GM13977 (cell line): ENCODE measurements at regions not wholly inside any gene's neighbourhood (a gene's known extent, or its start where the extent isn't known, plus 50 kb on each side); places are given as distances from the start of the nearest gene placed in this dataset.
"Not testable (repeated sequence)": the region's sequence is repeated elsewhere in the genome, so short reads cannot be mapped to it uniquely, and the experiment has no call there.

Experiments
- DNase-seq: peaks from one replicate; pipeline ENCODE4 v3.0.0; 2012; ENCODE audit warnings: low spot score
- in situ Hi-C: fragments of 300-500 bp; cut with MboI; formaldehyde crosslinking; loops from one replicate; pipeline ENCODE4 v1.12.0; 2022; ENCODE audit warnings: low sequenced_read_pairs, low pct_unique_long_range_greater_than_20kb, mixed read lengths, inconsistent platforms; ENCODE audit not compliant: unreplicated experiment
- TF ChIP-seq, protein P1 (sequence below): IDR thresholded peaks from 2 replicates; pipeline ENCODE4 v1.5.1; 2012; ENCODE audit warnings: mild to moderate bottlenecking, control low read depth; ENCODE audit not compliant: insufficient read depth; ENCODE audit errors: extremely low read depth, missing control alignments

DNA sequence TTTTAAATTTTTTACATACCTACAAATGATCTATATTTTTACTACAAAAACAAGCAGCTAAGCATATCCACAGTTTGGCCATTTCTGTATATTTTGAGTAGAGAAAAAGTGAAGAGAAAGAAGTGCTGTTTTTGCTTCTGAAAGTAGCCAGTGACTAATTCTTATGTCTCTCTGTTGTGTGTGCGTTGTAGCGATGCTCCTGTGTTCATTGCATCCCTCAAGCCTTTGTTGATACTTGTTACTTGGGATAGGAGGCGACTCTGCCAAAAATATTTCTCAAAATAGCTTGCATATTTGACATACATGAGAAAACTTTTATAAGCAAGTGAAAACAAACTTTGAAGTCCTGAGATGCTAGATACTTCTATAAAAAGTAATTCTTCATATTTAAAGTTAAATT is 714.1 kb downstream of the FSCB start:
- TF ChIP-seq, protein P1, sequence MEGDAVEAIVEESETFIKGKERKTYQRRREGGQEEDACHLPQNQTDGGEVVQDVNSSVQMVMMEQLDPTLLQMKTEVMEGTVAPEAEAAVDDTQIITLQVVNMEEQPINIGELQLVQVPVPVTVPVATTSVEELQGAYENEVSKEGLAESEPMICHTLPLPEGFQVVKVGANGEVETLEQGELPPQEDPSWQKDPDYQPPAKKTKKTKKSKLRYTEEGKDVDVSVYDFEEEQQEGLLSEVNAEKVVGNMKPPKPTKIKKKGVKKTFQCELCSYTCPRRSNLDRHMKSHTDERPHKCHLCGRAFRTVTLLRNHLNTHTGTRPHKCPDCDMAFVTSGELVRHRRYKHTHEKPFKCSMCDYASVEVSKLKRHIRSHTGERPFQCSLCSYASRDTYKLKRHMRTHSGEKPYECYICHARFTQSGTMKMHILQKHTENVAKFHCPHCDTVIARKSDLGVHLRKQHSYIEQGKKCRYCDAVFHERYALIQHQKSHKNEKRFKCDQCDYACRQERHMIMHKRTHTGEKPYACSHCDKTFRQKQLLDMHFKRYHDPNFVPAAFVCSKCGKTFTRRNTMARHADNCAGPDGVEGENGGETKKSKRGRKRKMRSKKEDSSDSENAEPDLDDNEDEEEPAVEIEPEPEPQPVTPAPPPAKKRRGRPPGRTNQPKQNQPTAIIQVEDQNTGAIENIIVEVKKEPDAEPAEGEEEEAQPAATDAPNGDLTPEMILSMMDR, result no peak
- no peak for DNase-seq
- in situ Hi-C loops, result no loop called here

DNA sequence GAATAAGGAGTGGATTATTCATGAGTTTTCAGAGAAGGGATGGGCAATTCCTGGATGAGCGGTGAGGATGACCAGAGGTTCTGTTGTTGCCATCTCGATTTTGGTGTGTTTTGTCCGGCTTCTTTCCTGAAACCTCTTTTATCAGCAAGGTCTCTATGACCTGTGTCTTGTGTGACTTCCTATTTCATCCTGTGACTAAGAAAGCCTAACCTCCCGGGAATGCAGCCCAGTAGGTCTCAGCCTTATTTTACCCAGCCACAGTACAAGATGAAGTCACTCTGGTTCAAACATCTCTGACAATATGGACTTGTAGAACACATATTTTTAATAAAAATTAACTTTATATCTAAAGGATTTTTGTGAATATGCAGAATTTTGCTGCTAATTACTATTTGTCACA is 716.4 kb downstream of the FSCB start:
- in situ Hi-C loops, result no loop called here
- TF ChIP-seq, protein P1, result no peak
- no peak for DNase-seq

DNA sequence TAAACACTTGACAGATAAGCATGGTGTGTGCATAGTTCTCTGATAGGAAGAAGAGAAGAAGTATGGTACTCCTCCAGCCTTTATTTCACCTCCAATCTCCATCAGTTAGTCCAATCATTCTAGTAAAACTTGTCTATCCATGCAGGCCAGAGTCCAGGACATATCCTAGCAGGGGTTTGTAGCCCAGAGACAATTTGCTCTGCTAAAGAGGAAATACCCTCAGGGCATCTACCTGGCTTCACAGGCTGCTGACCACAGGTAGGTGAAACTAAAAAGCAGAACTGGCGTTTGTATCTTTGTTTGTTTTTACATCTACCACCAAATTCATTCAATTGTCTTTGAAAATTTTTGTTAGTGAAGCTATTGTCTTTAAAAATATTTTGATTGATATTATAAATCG is 717.6 kb downstream of the FSCB start:
- in situ Hi-C loops, result no loop called here
- DNase-seq, result no peak
- TF ChIP-seq, protein P1, result no peak

DNA sequence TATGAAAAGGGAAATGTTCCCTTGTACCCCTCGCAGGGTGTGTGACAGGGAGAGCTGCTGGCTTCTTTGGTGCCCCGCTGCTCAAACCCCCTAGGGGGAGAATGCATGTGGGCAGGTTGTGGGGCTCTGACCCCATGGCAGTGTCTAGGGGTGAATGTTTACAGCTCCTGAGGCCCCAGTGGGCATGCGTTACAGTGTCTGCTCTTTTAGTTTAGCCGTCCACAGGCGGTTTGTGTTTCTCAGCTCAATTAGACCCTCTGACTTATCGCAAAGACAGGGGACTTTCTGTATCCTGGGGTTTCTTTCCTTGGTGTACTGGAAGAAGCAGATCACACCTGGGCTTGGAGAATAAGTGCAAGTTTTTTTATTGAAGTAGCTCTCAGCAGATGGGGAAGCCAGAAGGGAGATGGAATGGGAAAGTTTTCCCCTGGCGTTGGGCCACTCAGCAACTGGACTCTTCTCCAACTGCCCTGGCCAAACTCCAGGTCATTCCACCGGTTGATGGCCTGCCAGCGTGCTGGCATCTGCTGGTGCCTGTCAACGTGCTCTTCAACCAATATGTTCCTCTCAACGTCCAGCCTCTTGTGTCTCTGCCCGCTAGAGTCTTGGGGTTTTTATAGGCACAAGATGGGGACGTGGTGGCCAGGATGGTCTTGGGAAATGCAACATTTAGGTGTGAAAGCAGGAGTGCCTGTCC is 720.9 kb downstream of the FSCB start:
- DNase-seq, result no peak
- in situ Hi-C loops, result no loop called here
- TF ChIP-seq, protein P1, result no peak

DNA sequence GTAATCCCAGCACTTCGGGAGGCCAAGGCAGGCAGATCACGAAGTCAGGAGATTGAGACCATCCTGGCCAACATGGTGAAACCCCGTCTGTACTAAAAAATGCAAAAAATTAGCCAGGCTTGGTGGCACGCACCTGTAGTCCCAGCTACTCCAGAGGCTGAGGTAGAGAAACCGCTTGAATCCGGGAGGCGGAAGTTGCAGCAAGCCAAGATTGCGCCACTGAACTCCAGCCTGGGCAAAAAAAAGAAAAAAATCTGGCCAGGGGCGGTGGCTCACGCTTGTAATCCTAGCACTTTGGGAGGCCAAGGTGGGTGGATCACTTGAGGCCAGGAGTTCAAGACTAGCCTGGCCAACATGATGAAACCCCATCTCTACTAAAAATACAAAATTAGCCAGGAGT is 722.7 kb downstream of the FSCB start:
- DNase-seq, in situ Hi-C loops: not testable (repeated sequence)

DNA sequence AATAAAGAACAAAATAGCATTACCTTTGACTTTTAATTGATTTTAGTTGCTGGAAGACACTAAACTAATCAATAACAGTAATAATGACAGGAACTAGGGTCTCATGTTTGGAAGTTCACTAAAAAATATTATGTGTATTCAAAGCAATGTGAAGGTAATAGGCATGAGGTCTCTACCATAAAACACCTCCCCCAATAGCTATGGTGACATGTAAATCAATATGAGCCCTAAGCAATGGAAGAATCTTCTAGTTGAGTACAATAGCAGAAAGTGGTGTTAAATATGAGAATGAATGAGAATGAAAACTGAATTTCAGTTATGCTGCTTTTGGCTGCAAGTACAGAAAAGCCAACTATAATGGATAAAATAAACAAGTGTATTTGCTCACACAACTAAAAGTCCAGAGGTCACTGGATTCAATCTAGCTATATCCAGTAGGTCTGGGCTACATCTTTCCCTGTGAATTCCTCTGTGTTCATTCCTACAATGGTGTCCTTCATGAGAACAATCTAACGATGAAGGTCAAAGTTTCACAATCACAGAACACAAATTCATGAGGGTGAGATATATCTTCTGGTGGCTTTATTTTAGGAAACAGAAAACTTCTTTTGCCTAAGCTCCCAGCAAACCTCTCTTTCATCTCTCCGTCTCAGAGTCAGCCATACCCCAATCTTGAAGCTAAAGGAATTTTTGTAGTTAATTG is 728.0 kb downstream of the FSCB start:
- in situ Hi-C loops, result no loop called here
- no peak for DNase-seq
- TF ChIP-seq, protein P1, result no peak

DNA sequence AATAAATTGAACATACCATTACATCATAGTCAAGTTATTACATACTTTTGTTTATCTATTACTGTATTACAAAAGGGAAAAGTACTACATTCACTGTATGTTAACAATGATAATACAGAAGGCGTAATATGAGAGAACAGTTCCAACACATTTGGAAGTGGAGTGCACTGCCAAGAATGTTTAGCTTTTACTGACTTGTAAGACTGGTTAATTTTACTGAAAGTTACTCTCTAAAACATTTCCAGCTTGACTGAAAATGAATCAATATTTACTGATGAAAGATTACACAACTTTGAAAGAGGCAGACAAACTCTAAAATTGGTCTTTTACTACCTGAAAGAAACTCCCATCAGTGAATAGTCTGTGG is 728.5 kb downstream of the FSCB start:
- in situ Hi-C loops, result no loop called here
- DNase-seq, result no peak
- TF ChIP-seq, protein P1, result no peak
